ENCODE measurements at regions not wholly inside any gene's neighbourhood (a gene's known extent, or its start where the extent isn't known, plus 50 kb on each side); places are given as distances from the start of the nearest gene placed in this dataset.

GRCh38 chr10:123323884-123324283 is 169.7 kb downstream of the BUB3 start:
- no peak for TF ChIP-seq CTCF (IDR thresholded peaks at IDR 0.05; ENCODE audit: low read depth, low read length)
- CTCF ChIA-PET: no interaction called here
- Histone ChIP-seq H3K27me3 (ENCODE audit: control insufficient read depth, insufficient read depth, low read length) (no peaks in the 10 kb centered on the region), H3K9me3 (ENCODE audit: control insufficient read depth, insufficient read depth, low read length) (peaks cover 10% of the 10 kb centered on the region; the same call in 1 of the 2 replicates), H3K4me3 (ENCODE audit: low read depth, low read length) (no peak overlapping the region), H3K27ac (ENCODE audit: low read depth, low read length) (no peak overlapping the region)
- no peak for DNase-seq (ENCODE audit: low read depth, low spot score)
- POLR2A ChIA-PET: no interaction called here

GRCh38 chr10:123325663-123326190 is 171.5 kb downstream of the BUB3 start:
- no peak for TF ChIP-seq CTCF (IDR thresholded peaks at IDR 0.05; ENCODE audit: low read depth, low read length)
- POLR2A ChIA-PET: no interaction called here
- CTCF ChIA-PET: no interaction called here
- no peak for DNase-seq (ENCODE audit: low read depth, low spot score)
- Histone ChIP-seq H3K9me3 (ENCODE audit: control insufficient read depth, insufficient read depth, low read length) (peaks cover 14% of the 10 kb centered on the region; the same call in 1 of the 2 replicates), H3K4me3 (ENCODE audit: low read depth, low read length) (no peak overlapping the region), H3K27ac (ENCODE audit: low read depth, low read length) (no peak overlapping the region), H3K27me3 (ENCODE audit: control insufficient read depth, insufficient read depth, low read length) (no peaks in the 10 kb centered on the region)

DNA sequence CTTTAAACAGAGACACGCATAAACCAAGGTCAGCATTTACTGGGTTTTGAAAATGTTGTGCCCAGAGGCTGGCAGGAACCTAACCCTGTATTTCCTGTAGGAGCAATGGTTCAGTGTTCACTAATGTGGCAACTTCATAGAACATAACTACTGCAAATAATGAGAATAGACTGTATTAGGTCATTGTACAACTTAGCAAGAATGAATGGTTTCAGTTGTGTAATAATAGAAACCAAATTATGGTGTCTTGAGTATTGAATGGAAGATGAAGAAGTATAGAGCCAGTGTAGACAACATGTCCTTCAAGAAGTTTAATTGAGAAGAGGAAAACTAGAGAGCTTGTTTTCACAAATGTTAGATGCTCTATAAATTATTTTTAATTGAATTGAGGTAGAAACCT is 172.5 kb downstream of the BUB3 start:
- DNase-seq (ENCODE audit: low read depth, low spot score): no peak
- CTCF ChIA-PET: no interaction called here
- H3K27me3 ChIP-seq (ENCODE audit: control insufficient read depth, insufficient read depth, low read length): no peaks in the 10 kb centered on the region
- no peak overlapping the region for H3K4me3 ChIP-seq (ENCODE audit: low read depth, low read length)
- POLR2A ChIA-PET: no interaction called here
- H3K27ac ChIP-seq (ENCODE audit: low read depth, low read length): no peak overlapping the region
- H3K9me3 ChIP-seq (ENCODE audit: control insufficient read depth, insufficient read depth, low read length): peaks cover 10% of the 10 kb centered on the region; the same call in 1 of the 2 replicates
- TF ChIP-seq CTCF (IDR thresholded peaks at IDR 0.05; ENCODE audit: low read depth, low read length): no peak

DNA sequence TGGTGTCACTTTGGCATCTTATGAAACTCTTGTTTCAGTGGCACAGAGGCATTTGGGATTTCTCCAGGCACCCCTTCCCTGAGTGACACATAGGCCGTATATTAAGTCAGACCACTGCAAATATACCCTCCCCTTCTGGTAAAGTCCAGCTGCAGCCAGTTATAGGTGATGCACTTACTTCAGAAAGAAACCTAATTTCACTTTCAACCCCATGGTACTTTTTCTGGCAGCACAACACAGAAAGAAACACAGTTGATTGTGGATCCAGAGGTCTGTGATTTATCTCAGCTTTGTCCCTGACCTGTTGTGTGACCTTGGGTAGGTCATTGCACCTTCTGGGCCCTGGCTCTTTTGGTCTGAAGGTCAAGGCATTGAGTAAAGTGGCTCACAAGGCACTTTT is 173.2 kb downstream of the BUB3 start:
- no peak for TF ChIP-seq CTCF (IDR thresholded peaks at IDR 0.05; ENCODE audit: low read depth, low read length)
- Histone ChIP-seq H3K9me3 (ENCODE audit: control insufficient read depth, insufficient read depth, low read length) (peaks cover 10% of the 10 kb centered on the region; the same call in 1 of the 2 replicates), H3K27me3 (ENCODE audit: control insufficient read depth, insufficient read depth, low read length) (no peaks in the 10 kb centered on the region), H3K4me3 (ENCODE audit: low read depth, low read length) (no peak overlapping the region), H3K27ac (ENCODE audit: low read depth, low read length) (no peak overlapping the region)
- DNase-seq (ENCODE audit: low read depth, low spot score): no peak
- CTCF ChIA-PET: no interaction called here
- POLR2A ChIA-PET: no interaction called here

DNA sequence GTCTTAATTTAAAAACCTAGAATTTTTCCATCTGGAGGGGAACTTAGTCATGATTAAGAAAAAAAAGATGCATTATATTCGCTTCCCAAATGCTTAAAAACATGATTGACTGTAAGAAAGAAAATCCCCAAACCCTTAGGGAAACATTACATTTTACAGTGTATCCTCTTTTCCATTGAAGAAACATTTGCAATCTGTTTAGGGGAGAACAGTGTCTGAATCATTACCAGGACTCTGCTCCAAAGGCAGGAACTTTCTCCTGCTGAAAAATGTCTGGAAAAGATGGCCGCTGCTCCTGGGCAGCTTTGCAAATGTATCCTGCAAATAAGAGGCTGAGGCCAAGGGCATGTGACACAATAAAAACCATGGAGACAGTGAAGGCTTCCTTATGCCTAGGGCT is 173.7 kb downstream of the BUB3 start:
- DNase-seq (ENCODE audit: low read depth, low spot score): no peak
- H3K4me3 ChIP-seq (ENCODE audit: low read depth, low read length): no peak overlapping the region
- ChIA-PET CTCF (no interaction called here), POLR2A (no interaction called here)
- TF ChIP-seq CTCF (IDR thresholded peaks at IDR 0.05; ENCODE audit: low read depth, low read length): no peak
- H3K27me3 ChIP-seq (ENCODE audit: control insufficient read depth, insufficient read depth, low read length): no peaks in the 10 kb centered on the region
- H3K9me3 ChIP-seq (ENCODE audit: control insufficient read depth, insufficient read depth, low read length): peaks cover 10% of the 10 kb centered on the region; the same call in 1 of the 2 replicates
- H3K27ac ChIP-seq (ENCODE audit: low read depth, low read length): no peak overlapping the region

Measured in AG04450 (cell line).